AG10803 (cell line): ENCODE measurements at regions not wholly inside any gene's neighbourhood (a gene's known extent, or its start where the extent isn't known, plus 50 kb on each side); places are given as distances from the start of the nearest gene placed in this dataset.

Source experiments
- DNase-seq: peaks from one replicate; pipeline ENCODE4 v3.0.0; 2010; ENCODE audit warnings: low read depth
- H3K4me3 ChIP-seq: 2 replicates; pipeline ENCODE4 v1.5.1; 2011; ENCODE audit warnings: mild to moderate bottlenecking, low read length, control low read depth
- CTCF ChIP-seq: conservative IDR thresholded peaks from 2 replicates; pipeline ENCODE4 v1.5.1; 2011; ENCODE audit warnings: mild to moderate bottlenecking, low read length, control low read depth, inconsistent platforms

- no peak for TF ChIP-seq CTCF
- DNase-seq = no peak
These were observed 339.6 kb upstream of the PRDM1 start for GRCh38 chr6:105746509-105746908.

DNA sequence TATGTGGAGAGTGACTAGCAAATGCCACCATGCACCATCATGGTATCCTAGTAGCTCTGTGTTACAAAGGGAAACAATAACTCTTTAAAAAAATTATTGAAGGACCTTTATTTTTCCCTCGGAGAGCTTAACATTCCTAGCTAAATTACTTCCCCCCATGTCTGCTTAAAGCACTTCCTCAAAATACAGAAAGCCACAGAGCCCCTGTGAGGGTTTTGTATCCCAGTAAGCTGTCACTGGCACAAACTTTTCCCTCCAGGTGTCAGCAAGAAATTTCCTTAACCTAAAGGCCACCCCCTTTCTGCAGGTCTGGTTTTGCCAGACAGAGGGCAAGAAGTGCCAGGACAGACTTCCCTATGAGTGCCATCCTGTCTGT is 340.0 kb upstream of the PRDM1 start:
- DNase-seq = no peak
- TF ChIP-seq CTCF = no peak
- no peak overlapping the region for H3K4me3 ChIP-seq

More at GRCh38 chr6:105746509-105746908, 339.6 kb upstream of the PRDM1 start:
- no peak overlapping the region for H3K4me3 ChIP-seq

- H3K4me3 ChIP-seq = no peak overlapping the region
- TF ChIP-seq CTCF = no peak
- DNase-seq = no peak
These were observed 340.5 kb upstream of the PRDM1 start for GRCh38 chr6:105745464-105746129.

DNA sequence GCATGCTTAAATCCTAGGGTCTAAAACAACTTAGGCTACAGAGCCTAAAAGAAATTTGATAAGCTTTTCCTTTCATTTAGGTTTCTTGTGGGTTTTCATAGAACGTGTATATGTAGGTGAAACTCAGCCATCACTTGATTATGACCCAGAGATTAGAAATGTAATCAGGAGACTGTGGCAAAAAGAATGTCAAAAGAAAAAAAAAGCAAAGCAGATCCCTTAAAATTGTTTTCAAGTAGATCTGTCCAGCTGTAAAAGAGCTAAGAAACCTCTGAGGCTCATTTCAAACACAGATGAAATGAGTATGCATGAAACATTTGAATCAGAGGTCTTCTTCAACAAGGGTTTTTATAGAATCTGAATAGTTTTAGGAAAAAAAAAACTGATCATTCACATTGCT is 341.3 kb upstream of the PRDM1 start:
- H3K4me3 ChIP-seq = no peak overlapping the region
- no peak for TF ChIP-seq CTCF
- DNase-seq = no peak

DNA sequence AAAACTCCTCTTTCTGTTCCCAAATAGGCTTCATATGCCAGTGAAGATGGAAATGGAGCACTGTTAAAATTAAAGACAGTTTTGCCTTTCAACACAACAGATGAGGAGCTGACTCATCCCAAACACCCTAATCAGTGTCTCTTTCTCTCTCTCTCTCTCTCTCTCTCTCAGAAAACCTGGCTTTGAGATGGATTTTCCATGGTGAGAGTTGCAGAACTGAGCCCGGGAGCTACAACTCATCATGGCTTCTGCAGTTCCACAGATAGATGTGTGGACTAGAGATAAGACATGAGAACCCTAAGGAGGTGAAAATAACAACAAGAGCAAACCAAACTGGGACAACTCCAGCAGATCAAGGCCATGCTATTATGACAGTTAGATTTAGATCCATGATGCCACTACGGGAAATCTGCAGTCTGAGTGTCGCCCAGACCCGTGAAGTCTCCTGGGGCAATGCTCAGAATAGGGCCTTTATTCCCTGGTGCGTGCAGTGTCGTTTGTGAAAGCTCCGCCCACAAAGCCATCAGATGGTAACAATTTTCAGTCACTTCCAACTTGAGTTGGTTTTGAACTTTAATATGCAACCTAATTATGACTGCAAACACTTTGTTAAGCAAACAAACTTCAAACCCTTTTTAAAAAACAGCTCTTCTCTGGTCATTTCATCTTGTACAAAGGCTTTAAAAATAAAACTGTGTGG is 338.2 kb upstream of the PREP start:
- DNase-seq = peak; percentile 61
- TF ChIP-seq CTCF = no peak

GRCh38 chr6:105739764-105740163 is 336.9 kb upstream of the PREP start:
- DNase-seq = no peak
- no peak for TF ChIP-seq CTCF
- H3K4me3 ChIP-seq = no peak overlapping the region

More for the DNA sequence above, 338.2 kb upstream of the PREP start:
- H3K4me3 ChIP-seq = no peak overlapping the region

DNA sequence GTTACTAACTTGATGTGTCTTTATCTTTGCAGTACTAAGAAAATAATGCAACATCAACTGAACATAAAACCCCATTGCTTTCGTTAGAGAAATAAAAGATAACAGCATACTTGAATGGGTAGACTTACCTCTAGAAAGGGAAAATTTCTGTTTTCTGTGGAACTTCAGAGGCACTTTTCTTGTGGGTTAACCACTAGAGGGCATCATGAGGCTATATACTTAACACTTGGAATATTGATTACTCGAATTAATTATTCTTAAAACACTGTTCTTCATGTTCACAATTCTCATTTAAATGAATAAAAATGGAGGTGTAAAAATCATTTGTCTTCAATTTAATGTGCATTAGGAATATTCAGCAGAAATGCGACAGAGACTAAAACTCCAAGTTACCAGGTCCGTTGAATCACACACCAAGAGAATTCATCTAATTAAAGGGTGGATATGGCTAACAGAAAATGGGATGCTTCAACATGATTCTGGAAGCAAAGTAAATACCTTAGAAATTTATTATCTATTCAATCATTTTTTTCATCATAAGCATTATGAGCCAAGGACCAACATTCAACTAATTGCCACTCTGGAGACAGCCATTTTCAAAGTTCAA is 330.8 kb upstream of the PREP start:
- no peak overlapping the region for H3K4me3 ChIP-seq
- TF ChIP-seq CTCF = peak; percentile 78
- DNase-seq = peak; percentile 60
